Hepatocyte (in vitro differentiated cells): ENCODE measurements at regions not wholly inside any gene's neighbourhood (a gene's known extent, or its start where the extent isn't known, plus 50 kb on each side); places are given as distances from the start of the nearest gene placed in this dataset.

Experiments
- EZH2phosphoT487 ChIP-seq: fragments of 200-600 bp; sonication (generic); IDR thresholded peaks from one replicate; pipeline ENCODE4 v1.6.1; 2018; ENCODE audit warnings: antibody characterized with exemption, mild to moderate bottlenecking, low read depth, moderate library complexity; ENCODE audit not compliant: unreplicated experiment, severe bottlenecking
- TF ChIP-seq, protein P1 (sequence below): fragments of 200-600 bp; sonication (generic); IDR thresholded peaks from 2 replicates; pipeline ENCODE4 v1.5.1; 2016; ENCODE audit warnings: antibody characterized with exemption, mild to moderate bottlenecking; ENCODE audit not compliant: poor library complexity

DNA sequence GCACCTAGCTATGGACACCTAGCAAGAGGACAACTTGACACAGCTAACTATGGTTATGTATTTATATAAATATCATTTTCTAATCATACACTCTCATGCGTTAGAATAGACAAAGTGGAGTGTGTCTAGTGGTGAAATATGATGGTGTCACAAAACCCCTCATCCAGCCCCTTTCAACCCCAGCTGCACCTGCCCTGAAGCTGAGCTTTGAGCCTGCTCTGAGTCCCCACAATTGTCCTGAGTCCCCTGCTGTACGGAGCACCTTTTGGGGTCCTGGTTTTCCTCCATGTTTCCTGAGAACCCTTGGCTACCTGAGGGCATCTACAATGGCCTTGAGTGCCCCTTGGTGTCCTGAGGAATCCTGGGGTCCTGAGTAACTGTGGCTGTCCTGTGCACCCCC, 1072.8 kb downstream of the TMEM121 start:
- TF ChIP-seq, protein P1, sequence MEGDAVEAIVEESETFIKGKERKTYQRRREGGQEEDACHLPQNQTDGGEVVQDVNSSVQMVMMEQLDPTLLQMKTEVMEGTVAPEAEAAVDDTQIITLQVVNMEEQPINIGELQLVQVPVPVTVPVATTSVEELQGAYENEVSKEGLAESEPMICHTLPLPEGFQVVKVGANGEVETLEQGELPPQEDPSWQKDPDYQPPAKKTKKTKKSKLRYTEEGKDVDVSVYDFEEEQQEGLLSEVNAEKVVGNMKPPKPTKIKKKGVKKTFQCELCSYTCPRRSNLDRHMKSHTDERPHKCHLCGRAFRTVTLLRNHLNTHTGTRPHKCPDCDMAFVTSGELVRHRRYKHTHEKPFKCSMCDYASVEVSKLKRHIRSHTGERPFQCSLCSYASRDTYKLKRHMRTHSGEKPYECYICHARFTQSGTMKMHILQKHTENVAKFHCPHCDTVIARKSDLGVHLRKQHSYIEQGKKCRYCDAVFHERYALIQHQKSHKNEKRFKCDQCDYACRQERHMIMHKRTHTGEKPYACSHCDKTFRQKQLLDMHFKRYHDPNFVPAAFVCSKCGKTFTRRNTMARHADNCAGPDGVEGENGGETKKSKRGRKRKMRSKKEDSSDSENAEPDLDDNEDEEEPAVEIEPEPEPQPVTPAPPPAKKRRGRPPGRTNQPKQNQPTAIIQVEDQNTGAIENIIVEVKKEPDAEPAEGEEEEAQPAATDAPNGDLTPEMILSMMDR: no peak
- no peak for TF ChIP-seq EZH2phosphoT487
